HG02763 (cell line): ENCODE measurements at regions not wholly inside any gene's neighbourhood (a gene's known extent, or its start where the extent isn't known, plus 50 kb on each side); places are given as distances from the start of the nearest gene placed in this dataset.
"Not testable (repeated sequence)": the region's sequence is repeated elsewhere in the genome, so short reads cannot be mapped to it uniquely, and the experiment has no call there.

Source experiments
- ATAC-seq: cut with Tn5 transposase; IDR thresholded peaks from one replicate; pipeline ENCODE4 v1.9.1; 2021; ENCODE audit warnings: mild to moderate bottlenecking, moderate library complexity; ENCODE audit not compliant: unreplicated experiment

GRCh38 chr1:38153778-38154470 is 107.3 kb upstream of the POU3F1 start:
- ATAC-seq = no peak

DNA sequence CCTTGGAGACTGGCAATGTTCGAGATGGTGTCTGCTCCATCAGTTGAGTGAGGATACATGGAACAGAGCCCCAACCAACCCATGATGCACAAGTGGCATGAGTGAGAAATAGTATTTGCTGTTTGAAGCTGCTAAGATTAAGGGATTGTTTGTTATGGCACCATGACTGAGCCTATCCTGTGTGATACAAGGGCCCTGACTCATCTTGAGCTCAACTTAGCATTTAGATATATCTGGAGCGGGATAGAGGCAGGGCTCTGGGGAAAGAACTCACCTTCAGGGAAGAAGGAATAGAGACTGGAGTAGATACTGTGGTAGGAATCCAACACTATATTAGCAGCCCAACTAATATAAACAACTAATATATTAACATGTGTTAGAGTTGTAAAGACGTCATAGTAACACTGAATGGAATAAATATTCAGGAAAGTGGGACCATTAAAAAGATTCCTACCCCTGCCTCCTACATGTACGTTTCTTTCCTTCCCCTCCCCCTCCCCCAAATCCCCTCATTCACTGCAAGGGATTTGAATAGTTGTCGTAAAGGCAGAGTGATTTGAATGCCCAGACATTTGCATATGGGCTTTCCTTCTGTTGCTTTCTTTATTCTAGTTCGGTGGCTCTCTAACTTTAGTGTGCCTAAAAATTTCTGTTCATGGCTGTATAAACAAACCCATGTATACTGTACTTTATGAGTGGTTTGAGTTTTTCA is 106.6 kb upstream of the POU3F1 start:
- no peak for ATAC-seq

GRCh38 chr1:38152351-38153065 is 105.9 kb upstream of the POU3F1 start:
- no peak for ATAC-seq

- ATAC-seq = no peak
Observed at GRCh38 chr1:38151399-38151798, 104.8 kb upstream of the POU3F1 start.

- not testable (repeated sequence) for ATAC-seq
Observed at GRCh38 chr1:38146079-38146478, 99.5 kb upstream of the POU3F1 start.

DNA sequence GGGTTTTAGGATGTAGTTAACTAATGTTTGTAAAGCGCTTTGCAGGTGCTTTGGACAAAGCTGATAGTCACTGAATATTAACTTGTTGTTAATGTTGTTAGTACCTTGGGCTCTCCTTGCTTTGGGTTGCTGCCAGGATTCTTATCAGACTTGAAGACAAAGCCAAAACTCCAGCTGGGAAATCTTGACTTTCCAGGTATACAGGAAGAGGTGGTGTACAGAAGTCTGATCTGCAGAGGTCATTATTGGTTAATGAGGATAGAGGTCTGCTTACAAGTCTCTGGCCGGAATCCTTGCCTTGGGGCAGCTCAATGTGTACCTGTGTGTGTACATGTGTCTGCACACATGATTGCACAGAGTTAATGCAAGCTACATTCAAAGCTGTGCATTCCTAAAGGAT is 96.0 kb upstream of the POU3F1 start:
- ATAC-seq = no peak

DNA sequence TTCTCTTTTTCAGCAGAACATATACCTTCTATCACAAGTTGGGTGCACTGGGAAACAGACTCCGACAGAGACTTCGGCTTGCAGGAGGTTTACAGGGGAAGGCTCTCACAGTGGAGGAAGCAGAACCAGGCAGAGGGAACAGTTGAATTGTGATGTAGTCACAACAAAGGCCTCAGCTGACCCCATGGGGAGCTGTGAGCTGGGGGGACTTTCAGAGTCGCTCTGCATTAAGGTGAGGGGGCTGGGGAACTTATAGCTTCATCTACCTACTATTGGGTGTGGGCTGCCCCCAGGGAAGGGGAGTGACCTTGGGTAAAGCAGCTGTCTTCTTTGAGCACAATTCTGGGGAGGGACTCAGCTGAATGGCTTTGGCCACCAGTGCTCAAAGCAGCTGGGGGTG is 94.9 kb upstream of the POU3F1 start:
- ATAC-seq = no peak

GRCh38 chr1:38139738-38140487 is 93.3 kb upstream of the POU3F1 start:
- ATAC-seq = no peak

DNA sequence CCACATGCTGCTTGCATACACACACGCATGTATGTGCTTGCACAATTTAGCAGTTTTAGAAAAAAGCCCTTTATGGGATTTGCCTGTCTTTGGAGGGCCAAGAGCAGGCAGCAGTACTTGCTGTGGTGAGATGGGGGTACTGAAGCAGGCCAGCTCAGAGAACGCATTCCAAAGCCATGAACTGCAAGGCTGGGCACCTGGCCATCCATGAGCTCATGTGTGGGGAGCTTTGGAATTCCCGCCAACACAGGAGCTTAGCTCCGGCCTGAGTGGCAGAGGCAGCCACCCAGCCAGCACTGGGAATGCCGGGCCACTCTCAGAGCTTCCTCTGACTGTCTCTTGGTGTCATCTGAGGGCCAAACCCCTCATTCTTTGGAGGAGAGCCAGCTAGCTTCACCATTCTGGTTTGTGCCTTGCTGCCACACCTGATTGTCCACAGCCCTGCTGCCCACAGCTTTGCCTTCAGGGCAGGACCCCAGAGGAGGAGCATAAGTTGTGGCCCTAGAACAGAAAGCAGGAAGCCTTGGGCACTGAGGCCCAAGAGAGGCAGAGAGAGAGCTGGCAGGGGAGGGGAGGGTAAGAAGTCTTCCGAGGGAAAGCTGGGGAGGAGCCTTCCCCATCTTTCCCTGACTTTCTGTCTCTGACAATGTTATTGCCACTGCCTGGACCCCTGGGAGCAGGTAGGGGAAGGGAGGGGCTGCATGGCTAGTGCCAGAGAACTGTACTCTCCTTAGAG is 92.1 kb upstream of the POU3F1 start:
- ATAC-seq = no peak

- no peak for ATAC-seq
Observed at GRCh38 chr1:38137164-38137563, 90.6 kb upstream of the POU3F1 start.

- no peak for ATAC-seq
Observed at GRCh38 chr1:38135625-38136414, 89.2 kb upstream of the POU3F1 start.

DNA sequence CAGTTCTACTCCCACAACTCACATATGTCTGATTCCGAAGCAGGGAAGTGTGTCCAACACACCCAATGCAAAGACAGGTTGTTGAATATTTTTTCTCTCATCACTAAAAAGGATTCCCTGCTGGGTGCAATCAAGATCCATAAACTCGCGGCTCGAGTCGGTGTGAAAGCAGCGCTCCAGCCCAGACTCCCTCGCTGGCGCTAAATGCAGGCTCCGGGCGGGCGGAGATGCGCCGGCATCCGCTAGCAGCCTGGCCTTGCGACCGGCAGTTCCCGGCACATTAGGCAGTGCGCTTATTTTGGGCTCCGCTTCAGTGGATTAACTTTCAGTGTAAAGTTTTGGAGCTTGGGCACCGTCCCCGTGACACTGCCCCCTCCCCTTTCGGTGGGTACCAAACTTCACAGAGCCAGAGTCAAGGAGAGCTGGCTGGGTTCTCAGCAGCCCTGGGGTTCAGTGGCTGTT is 87.7 kb upstream of the POU3F1 start:
- no peak for ATAC-seq

- ATAC-seq = no peak
Observed at GRCh38 chr1:38133756-38134155, 87.2 kb upstream of the POU3F1 start.

GRCh38 chr1:38133304-38133703 is 86.7 kb upstream of the POU3F1 start:
- no peak for ATAC-seq

- no peak for ATAC-seq
Observed at GRCh38 chr1:38132681-38133080, 86.1 kb upstream of the POU3F1 start.

DNA sequence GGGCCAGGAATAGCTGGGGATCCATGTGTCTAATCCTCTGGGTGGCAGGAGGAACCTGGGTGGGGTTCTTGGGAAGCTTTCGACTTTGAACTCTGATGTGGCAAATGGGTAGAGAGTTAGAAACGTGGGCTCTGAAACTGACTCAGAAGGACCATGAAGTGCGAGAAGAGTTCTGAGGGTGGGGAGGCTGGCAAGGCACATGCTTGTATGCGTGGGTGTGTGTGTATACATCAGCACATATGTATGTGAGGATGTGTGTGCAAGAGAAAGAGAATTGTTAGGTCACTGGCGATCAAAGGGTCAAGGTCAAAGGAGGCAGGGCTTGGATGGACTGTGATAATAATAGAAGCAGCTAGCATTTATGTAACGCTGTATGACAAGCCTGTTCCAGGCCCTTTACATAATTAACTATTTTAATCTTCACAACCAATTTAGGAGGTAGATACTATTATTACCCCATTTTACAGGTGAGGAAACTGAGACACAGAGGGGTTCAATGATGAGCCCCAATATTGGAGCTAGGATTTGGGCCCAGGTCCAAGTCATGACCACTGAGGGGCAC is 84.5 kb upstream of the POU3F1 start:
- ATAC-seq = no peak

- ATAC-seq = no peak
Observed at GRCh38 chr1:38129971-38130370, 83.4 kb upstream of the POU3F1 start.

GRCh38 chr1:38129473-38129872 is 82.9 kb upstream of the POU3F1 start:
- ATAC-seq = no peak

GRCh38 chr1:38128926-38129453 is 82.4 kb upstream of the POU3F1 start:
- no peak for ATAC-seq
